ENCODE measurements at regions not wholly inside any gene's neighbourhood (a gene's known extent, or its start where the extent isn't known, plus 50 kb on each side); places are given as distances from the start of the nearest gene placed in this dataset.

- ChIA-PET CTCF (interaction anchor here (0.6 kb wide), 1 partner anchor 88 kb away, joined by 3 read pairs; no protein-coding TSS in a partner anchor), POLR2A (ENCODE audit: low non-redundant PET) (no interaction called here)
- TF ChIP-seq CTCF (conservative IDR thresholded peaks at IDR 0.05; ENCODE audit: low read depth) = no peak
- H3K27ac ChIP-seq = no peak overlapping the region
- no peak for DNase-seq (ENCODE audit: low spot score)
These were observed 346.8 kb downstream of the TRIM36 start for GRCh38 chr5:114822863-114823262.

GRCh38 chr5:114822436-114822835 lies 347.3 kb downstream of the TRIM36 start:
- ChIA-PET CTCF (no interaction called here), POLR2A (ENCODE audit: low non-redundant PET) (no interaction called here)
- DNase-seq (ENCODE audit: low spot score) = no peak
- no peak overlapping the region for H3K27ac ChIP-seq
- TF ChIP-seq CTCF (conservative IDR thresholded peaks at IDR 0.05; ENCODE audit: low read depth) = no peak

- ChIA-PET POLR2A (ENCODE audit: low non-redundant PET) (no interaction called here), CTCF (no interaction called here)
- no peak for DNase-seq (ENCODE audit: low spot score)
- no peak overlapping the region for H3K27ac ChIP-seq
- no peak for TF ChIP-seq CTCF (conservative IDR thresholded peaks at IDR 0.05; ENCODE audit: low read depth)
These were observed 379.3 kb downstream of the TRIM36 start for GRCh38 chr5:114790403-114790792.

GRCh38 chr5:114789773-114790402 lies 379.8 kb downstream of the TRIM36 start:
- POLR2A ChIA-PET (ENCODE audit: low non-redundant PET) = no interaction called here
- H3K27ac ChIP-seq = no peak overlapping the region
- CTCF ChIA-PET = no interaction called here
- TF ChIP-seq CTCF (conservative IDR thresholded peaks at IDR 0.05; ENCODE audit: low read depth) = peak; percentile 51
- DNase-seq (ENCODE audit: low spot score) = peak; percentile 12

- CTCF ChIA-PET = no interaction called here
- no peak for DNase-seq (ENCODE audit: low spot score)
- H3K27ac ChIP-seq = no peak overlapping the region
- no peak for TF ChIP-seq CTCF (conservative IDR thresholded peaks at IDR 0.05; ENCODE audit: low read depth)
- POLR2A ChIA-PET (ENCODE audit: low non-redundant PET) = no interaction called here
These were observed 386.8 kb downstream of the TRIM36 start for GRCh38 chr5:114782869-114783268.

GRCh38 chr5:114782177-114782576 lies 387.5 kb downstream of the TRIM36 start:
- no peak overlapping the region for H3K27ac ChIP-seq
- no peak for TF ChIP-seq CTCF (conservative IDR thresholded peaks at IDR 0.05; ENCODE audit: low read depth)
- POLR2A ChIA-PET (ENCODE audit: low non-redundant PET) = no interaction called here
- no peak for DNase-seq (ENCODE audit: low spot score)
- CTCF ChIA-PET = no interaction called here
